NCI-H2081 (cell line): ENCODE measurements at regions not wholly inside any gene's neighbourhood (a gene's known extent, or its start where the extent isn't known, plus 50 kb on each side); places are given as distances from the start of the nearest gene placed in this dataset.

ENCODE experiments used
- DNase-seq, 2 experiments: peaks; one replicate each; lab custom pipeline; 2025; lab: John Stamatoyannopoulos, UW

- no peak for DNase-seq
These were observed 276.5 kb upstream of the KCNMB2 start for GRCh38 chr3:178259703-178260102.

- no peak for DNase-seq
These were observed 275.2 kb upstream of the KCNMB2 start for GRCh38 chr3:178260887-178261565.

GRCh38 chr3:178263236-178263916 lies 272.9 kb upstream of the KCNMB2 start:
- no peak for DNase-seq

GRCh38 chr3:178267158-178267844 lies 268.9 kb upstream of the KCNMB2 start:
- DNase-seq: no peak

- DNase-seq: no peak
These were observed 265.4 kb upstream of the KCNMB2 start for GRCh38 chr3:178270838-178271237.

- no peak for DNase-seq
These were observed 264.4 kb upstream of the KCNMB2 start for GRCh38 chr3:178271740-178272387.

- no peak for DNase-seq
These were observed 263.4 kb upstream of the KCNMB2 start for GRCh38 chr3:178272841-178273240.

GRCh38 chr3:178274711-178275110 lies 261.5 kb upstream of the KCNMB2 start:
- no peak for DNase-seq

- no peak for DNase-seq
These were observed 260.9 kb upstream of the KCNMB2 start for GRCh38 chr3:178275311-178275710.

- no peak for DNase-seq
These were observed 260.4 kb upstream of the KCNMB2 start for GRCh38 chr3:178275793-178276192.

GRCh38 chr3:178277605-178278004 lies 258.6 kb upstream of the KCNMB2 start:
- DNase-seq: no peak

GRCh38 chr3:178283561-178283960 lies 252.7 kb upstream of the KCNMB2 start:
- DNase-seq: no peak

GRCh38 chr3:178284181-178284580 lies 252.1 kb upstream of the KCNMB2 start:
- DNase-seq: no peak

GRCh38 chr3:178288074-178288473 lies 248.2 kb upstream of the KCNMB2 start:
- DNase-seq: no peak

- no peak for DNase-seq
These were observed 246.6 kb upstream of the KCNMB2 start for GRCh38 chr3:178289544-178290160.

- no peak for DNase-seq
These were observed 244.5 kb upstream of the KCNMB2 start for GRCh38 chr3:178291574-178292370.

- DNase-seq: no peak
These were observed 240.8 kb upstream of the KCNMB2 start for GRCh38 chr3:178295292-178295912.

GRCh38 chr3:178297199-178297598 lies 239.0 kb upstream of the KCNMB2 start:
- DNase-seq: no peak

- DNase-seq: no peak
These were observed 238.5 kb upstream of the KCNMB2 start for GRCh38 chr3:178297740-178298139.

- DNase-seq: no peak
These were observed 235.7 kb upstream of the KCNMB2 start for GRCh38 chr3:178300441-178300959.
